HG03565 (cell line): ENCODE measurements at regions not wholly inside any gene's neighbourhood (a gene's known extent, or its start where the extent isn't known, plus 50 kb on each side); places are given as distances from the start of the nearest gene placed in this dataset.

Experiments used
- ATAC-seq: cut with Tn5 transposase; IDR thresholded peaks from one replicate; pipeline ENCODE4 v1.9.1; 2021; ENCODE audit warnings: mild to moderate bottlenecking, moderate library complexity; ENCODE audit not compliant: unreplicated experiment

DNA sequence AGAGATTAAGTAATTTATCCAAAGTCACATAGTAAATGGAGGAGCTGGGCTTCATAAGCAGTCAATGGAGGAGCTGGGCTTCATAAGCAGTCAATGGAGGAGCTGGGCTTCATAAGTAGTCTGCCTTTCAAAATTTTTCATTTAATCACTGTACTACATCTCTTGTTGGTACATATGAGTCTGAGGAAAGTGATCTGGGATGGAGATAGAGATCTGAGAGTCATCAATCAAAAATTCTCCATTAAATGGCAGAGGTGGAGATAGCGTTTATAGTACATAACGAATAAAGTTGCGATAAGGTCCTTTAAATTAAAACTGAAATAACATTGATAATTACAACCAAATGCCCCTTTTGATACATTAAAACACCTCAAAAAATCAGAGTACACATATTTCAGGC is 189.3 kb downstream of the KLF5 start:
- no peak for ATAC-seq

DNA sequence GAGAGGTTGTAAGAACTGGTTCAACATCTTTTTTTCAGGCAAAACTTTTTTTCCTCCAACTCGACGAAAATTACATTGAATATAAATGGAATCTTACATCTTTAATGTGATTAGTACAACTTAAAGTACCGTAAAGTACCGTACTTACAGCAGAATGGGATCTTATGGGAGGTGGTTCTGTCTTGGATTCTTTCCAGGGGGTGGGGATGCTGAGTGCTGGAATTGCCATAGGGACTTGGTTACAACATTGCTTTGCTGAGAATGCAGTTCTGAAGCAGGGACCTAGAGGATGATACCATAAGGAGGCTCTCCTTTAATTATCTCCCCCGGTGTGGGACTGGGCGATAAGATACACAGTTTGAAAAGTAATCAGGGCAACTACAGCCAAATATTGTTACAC is 186.4 kb downstream of the KLF5 start:
- no peak for ATAC-seq

DNA sequence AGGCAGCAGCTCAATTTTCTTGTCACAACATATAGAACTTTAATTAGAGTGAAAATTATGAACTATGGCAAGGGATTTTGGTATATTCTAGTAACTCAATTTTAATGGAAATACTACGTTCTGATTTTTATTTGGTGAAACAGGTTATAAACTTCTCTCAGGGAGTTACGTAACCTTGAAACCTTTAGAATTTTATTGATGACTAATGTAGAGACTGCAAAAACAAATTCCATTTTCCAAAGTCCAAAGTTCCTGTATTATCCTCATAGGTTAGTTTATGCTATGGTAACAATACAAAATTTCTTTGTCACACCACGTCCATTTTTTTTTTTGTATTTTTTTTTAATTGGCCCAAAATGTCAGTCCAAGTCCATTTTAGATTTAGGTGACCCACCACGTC is 185.7 kb downstream of the KLF5 start:
- no peak for ATAC-seq

DNA sequence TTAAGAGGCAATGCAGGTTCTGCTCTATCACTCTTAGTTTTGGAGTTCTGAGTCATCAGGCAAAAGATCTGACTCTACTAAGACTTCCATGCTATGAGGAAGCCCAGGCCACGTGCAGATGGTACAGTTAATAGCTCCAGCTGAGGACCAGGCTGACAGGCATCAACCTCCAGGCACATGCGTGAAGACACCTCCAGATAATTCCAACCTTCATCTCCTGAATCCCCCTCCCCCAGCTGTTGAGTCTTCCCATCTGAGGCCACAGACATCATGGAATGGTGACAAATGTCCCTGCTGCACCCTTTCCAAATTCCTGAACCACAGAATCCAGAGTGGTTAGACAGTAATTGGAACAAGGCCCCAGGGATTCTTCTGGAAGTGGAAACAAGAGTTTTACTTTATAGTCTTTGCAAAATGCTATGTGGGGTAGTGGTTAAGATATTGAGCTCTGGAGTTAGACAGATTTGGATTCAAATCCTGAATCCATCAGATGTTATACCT is 183.8 kb downstream of the KLF5 start:
- no peak for ATAC-seq

DNA sequence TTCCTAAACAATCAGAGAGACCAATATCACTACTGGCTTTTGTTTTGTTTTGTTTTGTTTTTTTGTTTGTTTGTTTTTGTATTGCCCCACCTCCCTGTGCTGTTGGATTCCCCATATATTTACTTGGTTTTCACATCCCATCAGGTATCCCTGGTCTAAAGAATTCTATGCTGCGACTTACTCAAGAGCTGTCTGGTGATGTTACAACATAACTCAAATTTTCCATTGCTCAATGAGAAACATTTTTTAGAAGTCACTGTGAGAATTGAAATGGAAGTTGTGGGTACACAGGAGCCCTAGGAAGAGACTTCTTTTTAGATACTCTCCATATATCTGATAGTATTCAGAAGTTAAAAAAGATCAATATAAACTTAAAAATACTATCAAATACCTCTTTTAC is 181.4 kb downstream of the KLF5 start:
- no peak for ATAC-seq

DNA sequence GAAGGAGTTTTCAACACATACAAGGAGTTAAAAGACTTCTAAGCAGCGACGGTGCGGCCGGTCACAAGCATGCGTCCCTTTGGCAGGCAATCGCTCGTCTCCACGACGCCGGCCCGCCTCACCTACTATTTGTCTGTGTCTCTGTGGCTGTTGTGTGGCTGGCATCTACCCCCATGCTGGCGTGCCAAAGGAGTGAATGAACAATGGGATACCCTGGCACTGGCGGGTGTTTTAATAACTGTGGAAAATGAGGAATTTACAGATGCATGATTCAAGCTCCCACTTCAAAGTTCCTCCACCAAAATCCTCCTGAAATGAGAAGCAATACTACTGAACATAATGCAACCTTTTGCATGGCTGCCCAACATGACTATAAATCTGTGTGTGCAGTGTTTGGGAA is 176.6 kb downstream of the KLF5 start:
- ATAC-seq, result no peak

DNA sequence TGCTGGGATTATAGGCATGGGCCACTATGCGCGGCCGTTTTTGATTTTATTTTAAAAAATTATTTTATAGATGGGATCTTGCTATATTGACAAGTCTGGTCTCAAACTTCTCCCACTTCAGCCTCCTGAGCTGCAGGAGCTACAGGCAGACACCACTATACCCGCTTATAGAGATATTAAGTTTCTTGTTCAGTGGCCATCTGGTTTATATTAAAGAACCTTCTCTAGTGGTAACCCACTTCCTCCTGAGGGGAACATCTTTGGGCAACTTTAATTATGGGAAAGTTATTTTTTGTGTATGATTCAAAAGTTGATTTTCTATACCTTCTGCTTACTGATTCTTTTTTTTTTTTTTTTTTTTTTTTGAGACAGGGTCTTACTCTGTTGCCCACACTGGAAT is 172.7 kb downstream of the KLF5 start:
- ATAC-seq, result no peak

DNA sequence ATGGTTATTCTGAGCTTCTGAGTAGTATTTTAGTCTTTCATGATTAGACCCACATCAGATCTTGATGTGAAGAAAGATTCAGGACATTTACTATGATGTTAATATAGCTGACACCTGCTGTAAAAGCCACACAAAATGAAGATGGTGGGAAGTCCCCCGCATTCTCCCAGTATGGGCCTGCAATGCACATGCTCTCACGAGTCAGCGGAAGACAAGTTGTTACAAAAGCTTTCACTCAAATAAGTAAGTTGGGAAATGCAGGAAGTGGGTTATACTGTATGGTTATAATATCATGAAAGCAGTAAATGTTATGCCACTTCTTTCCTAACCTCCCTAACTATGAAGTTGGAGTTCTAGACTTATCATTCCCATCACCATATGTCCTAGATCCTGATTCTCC is 171.9 kb downstream of the KLF5 start:
- no peak for ATAC-seq

DNA sequence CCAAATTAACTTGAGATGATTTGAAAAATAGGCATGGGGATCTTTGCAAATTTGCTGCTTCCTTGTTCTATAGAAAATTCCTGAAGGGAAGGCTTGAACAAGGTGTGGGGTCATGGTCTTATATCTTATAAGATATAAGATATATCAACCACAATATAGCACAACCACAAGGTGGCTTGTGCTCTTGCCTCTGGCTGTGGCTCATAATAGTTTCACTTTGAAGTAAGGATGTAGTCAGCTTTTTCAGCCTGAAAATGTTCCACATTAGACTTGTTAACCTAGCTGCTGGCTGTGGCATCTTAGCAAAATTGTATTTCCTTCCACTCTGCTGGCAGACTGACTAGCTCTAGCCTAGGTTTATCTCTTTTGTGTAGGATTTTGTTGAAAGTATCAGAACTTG is 169.7 kb downstream of the KLF5 start:
- no peak for ATAC-seq

DNA sequence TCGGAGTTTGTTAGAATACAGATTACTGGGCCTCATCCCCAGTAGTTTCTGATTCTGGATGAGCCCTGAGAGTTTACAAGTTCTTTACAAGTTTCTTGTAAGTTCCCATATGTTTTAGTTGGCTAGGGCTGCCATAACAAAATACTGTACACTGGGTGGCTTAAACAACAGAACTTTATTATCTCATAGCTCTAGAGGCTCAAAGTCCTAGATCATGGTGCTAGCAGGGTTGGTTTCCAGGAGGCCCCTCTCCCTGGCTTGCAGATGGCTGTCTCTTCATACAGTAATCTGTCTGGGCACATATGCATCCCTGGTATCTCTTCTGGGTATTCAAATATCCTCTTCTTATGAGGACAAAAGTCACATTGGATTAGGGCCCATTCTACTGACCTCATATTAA is 167.2 kb downstream of the KLF5 start:
- no peak for ATAC-seq

DNA sequence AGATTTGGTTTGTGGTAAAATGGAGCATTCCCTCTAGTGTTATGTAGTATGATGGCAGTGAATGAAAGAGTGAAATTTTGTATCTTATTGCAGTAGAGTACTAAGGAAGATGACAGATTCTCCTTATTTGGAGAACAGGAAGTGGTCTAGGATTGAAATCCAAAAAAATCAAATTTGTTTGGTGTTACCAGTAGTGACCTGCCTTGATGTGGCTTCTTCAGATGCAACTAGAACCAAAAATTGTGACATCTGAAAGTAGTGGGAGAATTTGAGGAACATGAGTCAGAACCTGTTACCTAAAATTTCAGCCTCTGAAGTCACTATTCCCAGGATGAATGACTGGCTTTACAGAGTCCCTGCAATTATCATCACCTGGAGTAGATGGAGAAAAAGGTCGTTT is 165.9 kb downstream of the KLF5 start:
- ATAC-seq, result no peak

DNA sequence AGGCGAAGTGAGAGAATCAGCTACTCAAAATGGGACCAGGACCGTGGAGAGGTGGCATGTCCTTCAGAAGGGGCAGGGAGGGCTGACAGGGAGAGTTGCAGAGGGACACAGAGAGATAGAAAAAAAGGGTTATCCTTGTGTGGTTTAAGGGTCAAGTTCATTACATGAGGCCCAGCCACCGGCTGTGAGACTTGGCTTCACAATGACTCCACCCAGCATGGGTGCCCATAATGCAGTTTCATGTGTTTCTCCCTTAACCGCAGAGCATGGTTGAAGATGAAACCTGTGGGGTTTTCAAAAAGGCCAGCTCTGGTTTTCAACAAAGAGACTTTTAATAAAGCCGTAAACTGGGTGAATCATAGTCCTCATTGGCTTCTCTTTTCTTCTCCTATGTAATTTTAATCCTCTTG is 164.6 kb downstream of the KLF5 start:
- ATAC-seq, result peak; percentile 93

DNA sequence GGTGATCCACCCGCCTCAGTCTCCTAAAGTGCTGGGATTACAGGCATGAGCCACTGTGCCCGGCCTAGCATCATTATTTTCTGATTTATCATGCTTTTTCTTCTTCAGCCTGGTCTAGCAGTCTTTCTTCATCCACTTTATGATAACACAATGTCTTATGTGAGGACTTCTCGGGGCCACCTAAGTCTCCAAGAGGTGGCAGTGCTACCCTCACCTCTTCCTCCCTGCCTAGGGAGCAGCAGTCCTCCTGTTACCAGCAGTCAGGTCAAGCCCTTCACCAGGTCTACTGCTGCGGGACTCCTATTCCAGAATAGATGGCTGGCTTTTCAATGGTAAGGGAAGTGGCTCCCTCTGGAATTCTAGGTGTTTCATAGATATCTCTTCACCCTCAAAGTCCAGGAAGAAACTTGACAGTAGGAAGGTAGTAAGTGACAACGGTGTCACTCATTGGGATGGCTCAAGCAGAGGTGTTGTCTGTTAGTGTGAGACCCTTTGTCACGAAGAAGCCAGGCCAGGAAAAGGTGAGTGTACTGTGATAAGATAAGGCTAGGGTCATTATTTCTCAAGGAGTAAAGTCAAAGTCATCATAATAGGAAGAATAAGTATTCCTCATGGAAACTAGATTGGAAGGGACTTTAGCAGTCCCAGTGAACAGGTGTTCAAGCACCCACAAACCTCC is 164.0 kb downstream of the KLF5 start:
- peak; percentile 5 for ATAC-seq

DNA sequence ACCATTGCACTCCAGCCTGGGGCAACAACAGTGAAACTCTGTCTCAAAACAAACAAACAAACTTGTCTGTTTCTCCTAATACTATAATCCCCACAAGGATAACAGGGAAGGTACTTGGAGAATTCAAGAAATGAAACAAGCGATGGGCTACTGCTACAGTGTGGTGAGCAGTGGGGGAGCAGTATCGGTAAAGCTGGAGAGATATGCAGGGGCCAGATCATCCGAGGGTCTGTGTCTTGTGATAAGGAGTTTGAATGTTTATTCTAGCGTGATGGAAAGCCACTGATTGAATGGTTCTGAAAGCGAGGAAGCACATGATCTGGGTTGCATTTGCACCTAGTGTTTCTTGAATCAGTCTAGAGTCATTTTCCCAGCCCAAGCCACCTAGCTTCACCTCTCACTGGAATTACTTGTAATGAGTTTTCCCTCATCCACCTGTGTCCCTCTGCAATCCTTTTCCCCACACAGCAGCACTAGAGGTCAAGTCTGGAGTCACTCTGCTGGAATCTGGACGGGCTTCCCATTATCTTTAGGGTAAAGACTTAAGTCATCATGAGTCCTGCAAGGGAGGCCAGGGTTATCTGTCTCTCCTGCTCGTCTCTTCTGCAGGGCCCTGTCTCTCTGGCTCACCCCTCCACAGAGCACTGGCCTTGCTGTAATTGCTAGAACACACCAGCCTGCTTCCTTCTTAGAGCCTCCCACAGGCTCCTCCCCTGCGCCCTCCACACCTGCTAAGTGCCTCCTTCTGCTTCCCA is 162.3 kb downstream of the KLF5 start:
- ATAC-seq, result no peak

DNA sequence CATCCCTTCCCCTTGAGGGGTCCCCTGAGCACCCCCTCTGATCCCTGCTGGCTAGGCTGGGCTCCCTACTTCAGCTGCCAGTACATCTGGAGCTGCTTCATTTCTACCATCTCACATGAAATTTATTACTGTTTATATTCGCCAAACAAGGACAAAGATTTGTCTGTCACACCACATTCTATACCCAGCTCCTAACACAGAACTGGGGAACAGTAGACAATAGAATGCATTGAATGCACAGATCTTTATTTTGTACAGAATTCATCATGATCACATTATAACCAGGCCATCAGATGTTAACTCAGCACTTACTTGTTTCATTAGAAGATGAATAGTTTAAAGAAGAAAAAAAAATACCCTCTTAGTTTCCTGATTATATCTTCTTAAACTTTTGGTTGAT is 159.4 kb downstream of the KLF5 start:
- no peak for ATAC-seq

DNA sequence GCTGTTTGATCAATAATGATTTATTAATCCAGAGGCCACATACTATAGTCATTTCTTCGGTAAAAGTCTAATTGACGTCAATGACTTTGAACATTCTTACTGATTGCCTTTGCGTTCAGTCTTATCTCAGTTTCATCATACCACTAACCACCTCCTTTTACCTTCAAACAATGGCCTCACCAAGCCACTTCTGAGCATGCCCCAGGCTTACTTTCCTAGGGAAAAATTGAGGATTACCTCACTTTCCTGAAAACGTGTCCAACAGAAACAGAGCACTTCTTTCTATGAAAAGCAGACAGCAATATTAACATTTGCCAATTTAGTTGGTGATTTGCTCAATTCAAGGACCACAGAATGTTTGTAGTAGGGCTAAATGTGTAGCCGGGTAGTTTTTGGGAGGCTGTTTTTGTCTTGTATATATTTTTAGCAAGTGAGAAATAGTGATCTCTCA is 157.6 kb downstream of the KLF5 start:
- ATAC-seq, result no peak

DNA sequence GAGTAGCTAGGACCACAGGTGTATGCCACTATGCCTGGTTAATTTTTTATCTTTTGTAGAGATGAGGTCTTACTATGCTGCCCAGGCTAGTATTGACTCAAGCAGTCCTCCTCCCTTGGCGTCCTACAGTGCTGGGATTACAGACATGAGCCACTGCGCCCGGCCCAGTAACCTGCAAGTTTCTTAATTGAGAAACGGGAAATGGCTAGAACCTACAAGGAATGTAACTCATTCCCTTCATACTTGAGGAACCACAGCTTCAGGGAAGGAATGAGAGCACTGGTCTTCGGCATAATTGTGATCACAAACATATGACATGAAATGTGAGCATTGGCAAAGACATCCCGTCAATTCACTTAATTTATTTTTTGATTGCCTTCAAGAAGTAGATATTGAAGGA is 157.0 kb downstream of the KLF5 start:
- ATAC-seq, result no peak

DNA sequence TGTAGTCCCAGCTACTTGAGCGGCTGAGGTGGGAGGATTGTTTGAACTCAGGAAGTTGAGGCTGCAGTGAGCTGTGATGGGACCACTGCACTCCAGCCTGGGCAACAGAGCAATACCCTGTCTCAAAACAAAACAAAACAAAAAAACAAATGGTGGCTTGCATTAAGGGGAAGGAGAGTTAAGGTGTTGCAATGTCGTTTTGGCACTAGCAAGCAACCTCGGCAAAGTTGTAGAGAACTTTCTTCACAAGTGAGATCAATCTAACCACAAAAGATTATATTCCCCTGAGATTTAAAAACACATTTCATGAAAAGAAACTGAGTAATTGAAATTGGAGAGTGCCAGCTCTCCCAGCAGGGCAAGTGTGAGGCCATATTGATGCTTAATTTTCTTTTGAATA is 153.7 kb downstream of the KLF5 start:
- ATAC-seq, result no peak

DNA sequence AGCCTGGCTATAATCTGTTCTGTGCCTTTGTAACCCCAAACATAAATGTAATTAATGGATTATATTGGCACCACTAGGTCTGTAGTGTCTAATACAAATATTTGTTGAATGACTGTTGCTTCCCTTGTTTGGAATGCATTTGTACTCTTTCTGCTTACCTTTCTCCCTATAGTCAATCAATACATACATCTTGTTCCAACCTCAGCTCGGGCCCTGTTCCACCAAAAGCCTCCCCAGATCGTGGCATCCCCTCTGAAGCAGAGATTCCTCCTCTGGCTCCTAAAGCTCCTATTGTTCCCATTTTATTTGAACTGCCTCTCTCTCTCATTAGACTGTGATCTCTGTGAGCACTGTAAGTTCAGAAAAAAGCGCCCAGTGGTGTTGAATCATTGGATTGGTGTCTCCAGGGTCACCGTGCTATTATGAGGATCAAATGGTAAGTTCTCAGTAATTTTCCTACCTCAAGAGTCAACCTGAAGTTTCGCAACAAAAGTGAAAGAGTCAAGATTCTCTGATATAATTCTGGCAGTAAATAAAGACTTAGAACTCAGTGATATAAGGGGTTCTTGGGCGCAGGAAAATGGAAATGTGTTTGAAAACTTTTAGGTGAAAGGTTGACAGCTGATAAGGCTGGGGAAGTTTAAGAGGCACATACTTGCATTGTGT is 151.5 kb downstream of the KLF5 start:
- no peak for ATAC-seq

DNA sequence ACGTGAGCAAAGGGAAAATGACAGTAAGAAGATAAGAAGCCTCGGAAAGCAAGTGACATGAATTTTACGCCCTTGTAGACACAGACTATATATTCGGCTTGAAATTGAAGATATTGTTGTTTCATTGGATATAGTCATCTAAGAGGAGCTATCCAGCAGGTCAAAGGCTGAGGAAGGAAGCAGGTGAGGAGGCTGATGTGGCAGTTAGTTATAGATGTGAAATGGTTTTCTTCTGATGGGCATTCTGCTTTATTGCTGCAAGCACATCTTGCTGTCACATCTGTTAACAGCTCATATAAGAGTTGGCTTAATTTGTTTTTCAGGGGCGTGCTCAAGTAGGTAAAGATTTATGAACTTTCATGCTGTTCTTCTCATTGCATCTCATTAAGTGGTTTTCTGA is 146.1 kb downstream of the KLF5 start:
- no peak for ATAC-seq

DNA sequence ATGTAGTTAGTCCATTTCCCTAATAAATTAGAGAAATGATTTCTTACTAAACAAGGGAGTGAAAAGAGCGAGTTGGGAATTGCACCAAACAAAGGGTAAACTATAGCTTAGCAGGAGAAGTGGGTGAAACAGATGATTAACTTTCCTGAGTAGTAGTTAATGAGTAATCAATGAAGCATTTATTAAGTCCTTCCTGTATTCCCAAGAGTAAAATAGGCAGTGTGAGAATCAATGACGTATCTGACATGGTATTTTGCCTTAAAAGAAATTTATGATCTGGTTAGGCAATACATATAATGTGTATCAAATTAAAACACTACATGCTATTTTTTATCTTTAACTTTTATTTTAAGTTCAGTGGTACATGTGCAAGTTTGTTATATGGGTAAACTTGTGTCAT is 142.8 kb downstream of the KLF5 start:
- ATAC-seq, result no peak

DNA sequence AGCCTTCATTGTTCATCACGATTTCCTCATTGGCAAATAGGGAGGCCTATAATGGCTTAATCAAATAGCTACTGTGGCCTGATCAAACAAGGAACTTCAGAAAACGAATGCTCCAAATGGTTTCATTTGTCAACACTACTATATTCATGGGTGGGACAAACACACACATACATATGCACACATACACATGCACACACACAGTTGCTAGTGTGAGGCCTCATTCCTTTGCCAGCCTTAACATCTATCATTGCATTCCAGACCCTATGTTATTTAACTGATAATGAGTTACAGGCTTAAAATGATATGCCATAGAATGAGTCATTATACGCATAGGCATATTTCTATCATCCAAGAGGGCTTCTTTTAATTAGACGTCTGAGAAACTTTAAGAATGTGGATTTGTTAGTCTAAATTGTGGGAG is 140.2 kb downstream of the KLF5 start:
- ATAC-seq, result no peak
